ENCODE measurements at regions not wholly inside any gene's neighbourhood (a gene's known extent, or its start where the extent isn't known, plus 50 kb on each side); places are given as distances from the start of the nearest gene placed in this dataset.
"Not testable (repeated sequence)": the region's sequence is repeated elsewhere in the genome, so short reads cannot be mapped to it uniquely, and the experiment has no call there.

DNA sequence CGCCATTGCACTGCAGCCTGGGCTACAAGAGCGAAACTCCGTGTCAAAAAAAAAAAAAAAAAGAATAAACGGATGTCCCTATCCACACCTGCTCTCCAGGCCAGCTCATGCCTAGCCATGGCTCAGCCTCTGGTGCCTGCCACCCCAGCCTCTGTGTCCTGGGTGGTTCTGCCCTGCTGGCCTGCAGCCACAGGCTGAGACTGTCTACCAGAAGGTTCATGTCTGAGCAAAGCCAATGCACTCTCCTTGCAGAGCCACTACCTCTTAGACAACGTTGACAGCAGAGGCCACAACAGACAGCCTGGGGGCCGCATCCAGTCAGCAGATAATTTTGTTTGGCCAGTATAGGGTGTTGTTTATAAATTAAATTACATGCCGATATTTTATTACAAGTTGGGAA, 127.7 kb downstream of the ASB7 start:
- no peak for DNase-seq (ENCODE audit: low read depth, low spot score)
- in situ Hi-C loops (cut with HindIII; ENCODE audit: low sequenced_read_pairs): no loop called here
- H3K4me3 ChIP-seq (ENCODE audit: low read depth, low read length): no peak overlapping the region
- TF ChIP-seq, protein P1, sequence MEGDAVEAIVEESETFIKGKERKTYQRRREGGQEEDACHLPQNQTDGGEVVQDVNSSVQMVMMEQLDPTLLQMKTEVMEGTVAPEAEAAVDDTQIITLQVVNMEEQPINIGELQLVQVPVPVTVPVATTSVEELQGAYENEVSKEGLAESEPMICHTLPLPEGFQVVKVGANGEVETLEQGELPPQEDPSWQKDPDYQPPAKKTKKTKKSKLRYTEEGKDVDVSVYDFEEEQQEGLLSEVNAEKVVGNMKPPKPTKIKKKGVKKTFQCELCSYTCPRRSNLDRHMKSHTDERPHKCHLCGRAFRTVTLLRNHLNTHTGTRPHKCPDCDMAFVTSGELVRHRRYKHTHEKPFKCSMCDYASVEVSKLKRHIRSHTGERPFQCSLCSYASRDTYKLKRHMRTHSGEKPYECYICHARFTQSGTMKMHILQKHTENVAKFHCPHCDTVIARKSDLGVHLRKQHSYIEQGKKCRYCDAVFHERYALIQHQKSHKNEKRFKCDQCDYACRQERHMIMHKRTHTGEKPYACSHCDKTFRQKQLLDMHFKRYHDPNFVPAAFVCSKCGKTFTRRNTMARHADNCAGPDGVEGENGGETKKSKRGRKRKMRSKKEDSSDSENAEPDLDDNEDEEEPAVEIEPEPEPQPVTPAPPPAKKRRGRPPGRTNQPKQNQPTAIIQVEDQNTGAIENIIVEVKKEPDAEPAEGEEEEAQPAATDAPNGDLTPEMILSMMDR (IDR thresholded peaks at IDR 0.05; ENCODE audit: low read depth, low read length): no peak

GRCh38 chr15:100730655-100731266, 128.4 kb downstream of the ASB7 start:
- in situ Hi-C loops (cut with HindIII; ENCODE audit: low sequenced_read_pairs): no loop called here
- TF ChIP-seq, protein P1 (IDR thresholded peaks at IDR 0.05; ENCODE audit: low read depth, low read length): no peak
- no peak for DNase-seq (ENCODE audit: low read depth, low spot score)
- no peak overlapping the region for H3K4me3 ChIP-seq (ENCODE audit: low read depth, low read length)

- in situ Hi-C loops (cut with HindIII; ENCODE audit: low sequenced_read_pairs): no loop called here
- TF ChIP-seq, protein P1 (IDR thresholded peaks at IDR 0.05; ENCODE audit: low read depth, low read length): no peak
- H3K4me3 ChIP-seq (ENCODE audit: low read depth, low read length): no peak overlapping the region
- DNase-seq (ENCODE audit: low read depth, low spot score): no peak
Measured at GRCh38 chr15:100731267-100732152, 129.1 kb downstream of the ASB7 start.

GRCh38 chr15:100732211-100733055, 130.0 kb downstream of the ASB7 start:
- peak; percentile 45 for DNase-seq (ENCODE audit: low read depth, low spot score)
- no peak overlapping the region for H3K4me3 ChIP-seq (ENCODE audit: low read depth, low read length)
- in situ Hi-C loops (cut with HindIII; ENCODE audit: low sequenced_read_pairs): no loop called here
- TF ChIP-seq, protein P1 (IDR thresholded peaks at IDR 0.05; ENCODE audit: low read depth, low read length): no peak

- DNase-seq (ENCODE audit: low read depth, low spot score): peak; percentile 38
Measured at GRCh38 chr15:100733101-100733842, 130.9 kb downstream of the ASB7 start.

DNA sequence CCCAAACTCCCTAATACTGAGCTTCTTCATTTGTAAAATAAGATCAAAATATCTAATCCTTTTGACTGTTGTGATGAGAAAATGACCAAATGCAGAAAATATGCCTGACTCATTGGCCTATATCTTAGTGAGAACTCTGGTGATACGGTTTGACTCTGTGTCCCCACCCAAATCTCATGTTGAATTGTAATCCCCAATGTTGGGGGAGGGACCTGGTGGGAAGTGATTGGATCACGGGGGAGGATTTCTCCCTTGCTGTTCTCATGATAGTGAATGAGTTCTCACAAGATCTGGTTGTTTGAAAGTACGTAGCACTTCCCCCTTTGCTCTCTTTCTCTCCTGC, 131.4 kb downstream of the ASB7 start:
- in situ Hi-C loops (cut with HindIII; ENCODE audit: low sequenced_read_pairs); H3K4me3 ChIP-seq (ENCODE audit: low read depth, low read length): not testable (repeated sequence)
- DNase-seq (ENCODE audit: low read depth, low spot score): peak; percentile 40

More at GRCh38 chr15:100733101-100733842, 130.9 kb downstream of the ASB7 start:
- in situ Hi-C loops (cut with HindIII; ENCODE audit: low sequenced_read_pairs): no loop called here
- H3K4me3 ChIP-seq (ENCODE audit: low read depth, low read length): no peak overlapping the region
- TF ChIP-seq, protein P1 (IDR thresholded peaks at IDR 0.05; ENCODE audit: low read depth, low read length): no peak
